Neuron (in vitro differentiated cells): ENCODE measurements at regions not wholly inside any gene's neighbourhood (a gene's known extent, or its start where the extent isn't known, plus 50 kb on each side); places are given as distances from the start of the nearest gene placed in this dataset.
"Not testable (repeated sequence)": the region's sequence is repeated elsewhere in the genome, so short reads cannot be mapped to it uniquely, and the experiment has no call there.

Experiments used
- H2AFZ ChIP-seq: one replicate; pipeline ENCODE4 v1.6.1; 2013; ENCODE audit warnings: low read depth, mild to moderate bottlenecking, inconsistent platforms, low read length, moderate library complexity
- H3K27me3 ChIP-seq: one replicate; pipeline ENCODE4 v1.6.1; 2013; ENCODE audit warnings: low read length; ENCODE audit not compliant: insufficient read depth
- H3K36me3 ChIP-seq: one replicate; pipeline ENCODE4 v1.6.1; 2013; ENCODE audit warnings: low read length; ENCODE audit not compliant: insufficient read depth
- H3K4me1 ChIP-seq: one replicate; pipeline ENCODE4 v1.6.1; 2013; ENCODE audit warnings: low read length; ENCODE audit not compliant: insufficient read depth
- H3K4me3 ChIP-seq: 2 replicates; pipeline ENCODE4 v1.5.1; 2013; ENCODE audit warnings: mild to moderate bottlenecking, low read length, moderate library complexity
- H3K9me3 ChIP-seq: one replicate; pipeline ENCODE4 v1.6.1; 2013; ENCODE audit warnings: low read length

DNA sequence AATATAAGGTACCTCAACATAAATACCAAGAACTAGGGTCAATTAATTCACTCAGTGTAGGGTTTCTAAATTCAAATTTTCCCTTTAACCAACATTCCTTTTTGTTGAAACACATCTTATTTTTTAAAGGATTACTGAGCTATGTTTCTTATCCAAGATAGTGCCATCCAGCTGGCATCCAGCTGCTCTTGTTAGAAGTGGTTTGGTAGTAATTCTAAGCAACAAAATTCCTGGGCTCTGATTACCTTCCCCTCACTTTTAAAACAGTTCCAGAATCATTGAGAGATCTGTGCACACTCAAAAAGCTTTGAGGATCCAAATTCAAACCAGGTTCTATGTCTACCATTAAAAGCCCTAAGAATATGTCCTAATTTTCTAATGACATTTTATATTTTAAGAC, 583.7 kb downstream of the TRIML1 start:
- Histone ChIP-seq H3K9me3 (no peaks in the 10 kb centered on the region), H2AFZ (no peak overlapping the region), H3K4me3 (no peak overlapping the region), H3K27me3 (no peaks in the 10 kb centered on the region), H3K36me3 (no peaks in the 10 kb centered on the region), H3K4me1 (no peaks in the 10 kb centered on the region)

DNA sequence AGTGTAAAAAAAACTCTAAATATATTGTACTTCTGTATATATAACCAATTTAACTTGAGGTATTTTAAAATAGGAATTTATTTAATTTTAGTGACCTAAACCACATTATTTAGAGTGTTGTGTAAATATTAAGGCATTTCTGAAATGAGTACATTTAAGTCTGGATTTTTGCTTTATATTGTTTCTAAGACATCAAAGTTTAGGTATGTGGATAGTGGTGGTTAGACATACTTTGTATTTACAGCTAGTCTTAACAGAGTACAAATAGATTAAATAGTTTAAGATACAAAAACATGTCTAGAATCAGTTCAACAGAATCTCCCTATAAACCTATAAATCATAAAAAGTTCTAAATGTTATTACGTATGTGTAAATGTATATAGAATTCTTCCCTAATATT, 588.5 kb downstream of the TRIML1 start:
- H2AFZ ChIP-seq: no peak overlapping the region
- H3K9me3 ChIP-seq: no peaks in the 10 kb centered on the region
- no peaks in the 10 kb centered on the region for H3K36me3 ChIP-seq
- no peaks in the 10 kb centered on the region for H3K4me1 ChIP-seq
- H3K4me3 ChIP-seq: no peak overlapping the region
- no peaks in the 10 kb centered on the region for H3K27me3 ChIP-seq

DNA sequence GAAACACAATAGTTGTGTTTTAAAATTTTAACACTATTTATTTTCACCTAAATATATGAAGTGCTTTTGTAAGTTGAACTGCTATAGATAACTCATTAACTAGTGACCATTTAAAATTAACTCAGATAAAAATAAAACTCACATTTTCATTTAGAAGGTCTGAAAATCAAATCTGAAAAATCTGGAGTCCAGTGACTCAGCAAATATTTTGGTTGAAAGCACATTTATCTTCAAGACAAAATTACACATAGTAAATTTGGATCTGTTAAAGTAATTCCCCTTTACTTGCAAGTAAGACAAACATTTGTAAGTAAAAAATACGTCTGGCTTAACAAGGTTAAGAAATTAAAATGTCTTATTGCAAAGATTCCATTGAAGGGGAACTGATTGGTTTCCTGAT, 589.1 kb downstream of the TRIML1 start:
- Histone ChIP-seq H2AFZ (no peak overlapping the region), H3K36me3 (no peaks in the 10 kb centered on the region), H3K4me3 (no peak overlapping the region), H3K9me3 (no peaks in the 10 kb centered on the region), H3K4me1 (no peaks in the 10 kb centered on the region), H3K27me3 (no peaks in the 10 kb centered on the region)

DNA sequence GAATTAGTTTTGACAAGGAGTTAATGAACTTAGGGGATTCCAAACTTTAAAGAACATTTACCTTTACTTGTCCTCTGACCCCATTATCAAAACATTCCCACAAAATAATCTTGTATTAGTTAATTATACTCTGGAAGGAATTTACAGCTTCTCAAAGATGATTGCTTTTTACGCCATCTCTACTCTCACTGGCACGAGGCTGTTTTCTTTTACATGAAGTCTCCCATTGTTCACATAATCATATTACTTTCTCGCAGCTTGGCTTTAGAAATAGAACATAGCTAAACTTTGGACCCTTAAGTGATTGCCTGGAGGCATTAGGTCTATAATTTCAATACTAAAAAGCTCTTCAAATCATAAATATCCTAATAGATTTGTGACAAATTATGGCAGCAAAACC, 592.9 kb downstream of the TRIML1 start:
- Histone ChIP-seq H3K9me3 (no peaks in the 10 kb centered on the region), H3K4me1 (no peaks in the 10 kb centered on the region), H3K4me3 (no peak overlapping the region), H3K27me3 (no peaks in the 10 kb centered on the region), H3K36me3 (no peaks in the 10 kb centered on the region), H2AFZ (no peak overlapping the region)

DNA sequence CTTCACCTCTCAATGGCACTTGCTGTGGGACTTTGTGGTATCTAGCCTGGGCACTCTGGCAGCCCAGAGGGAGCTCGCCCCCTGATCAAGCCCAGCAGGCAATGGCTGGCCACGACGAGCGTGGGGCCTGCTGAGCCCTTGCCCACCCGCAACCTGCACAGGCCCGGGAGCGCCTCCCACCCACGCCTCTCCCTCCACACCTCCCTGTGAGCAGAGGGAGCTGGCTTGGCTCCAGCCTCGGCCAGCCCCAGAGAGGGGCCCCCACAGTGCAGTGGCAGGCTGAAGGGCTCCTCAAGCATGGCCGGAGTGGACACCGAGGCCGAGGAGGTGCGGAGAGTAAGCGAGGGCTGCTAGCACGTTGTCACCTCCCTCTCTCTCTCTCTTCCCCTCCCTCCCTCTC, 595.8 kb downstream of the TRIML1 start:
- H2AFZ ChIP-seq: no peak overlapping the region
- H3K36me3 ChIP-seq: no peaks in the 10 kb centered on the region

DNA sequence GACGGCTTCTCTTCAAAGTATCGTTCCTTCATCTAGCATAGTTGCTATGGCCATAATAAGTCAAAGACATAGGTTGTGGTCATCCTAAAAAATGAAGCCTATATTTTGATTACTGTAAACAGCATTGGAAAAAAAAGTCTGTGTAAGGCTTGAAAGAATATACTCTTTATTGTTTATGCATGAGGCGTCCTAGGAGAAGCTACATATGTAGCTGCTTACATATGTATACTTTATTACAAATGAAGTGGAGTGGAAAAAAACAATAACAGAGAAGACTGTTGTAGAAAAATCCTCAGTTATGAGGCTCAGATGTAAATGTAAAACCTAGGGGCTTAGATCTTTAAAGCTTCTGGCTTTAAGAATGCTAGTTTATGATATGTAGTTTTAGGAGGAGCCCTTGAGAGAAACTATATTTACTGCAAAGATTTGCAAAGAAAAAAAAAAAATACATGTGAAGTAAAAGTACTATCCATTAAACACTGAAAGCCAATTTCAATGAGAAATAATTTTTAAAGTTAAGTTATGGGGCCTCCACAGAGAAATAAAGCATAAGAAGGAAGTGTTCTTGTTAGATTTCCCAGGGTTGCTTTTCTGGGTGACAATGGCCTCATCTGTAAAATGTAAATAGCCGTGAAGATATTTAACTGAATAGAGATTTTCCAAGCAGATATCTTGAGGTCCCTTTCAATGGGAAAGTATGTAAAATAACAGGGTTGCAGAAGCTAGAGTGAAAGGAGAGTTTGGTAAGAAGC, 598.2 kb downstream of the TRIML1 start:
- no peaks in the 10 kb centered on the region for H3K27me3 ChIP-seq
- no peaks in the 10 kb centered on the region for H3K9me3 ChIP-seq
- H3K4me1 ChIP-seq: no peaks in the 10 kb centered on the region
- no peak overlapping the region for H2AFZ ChIP-seq
- no peaks in the 10 kb centered on the region for H3K36me3 ChIP-seq
- no peak overlapping the region for H3K4me3 ChIP-seq

More for the DNA sequence above, 595.8 kb downstream of the TRIML1 start:
- H3K9me3 ChIP-seq: no peaks in the 10 kb centered on the region
- no peaks in the 10 kb centered on the region for H3K4me1 ChIP-seq
- no peak overlapping the region for H3K4me3 ChIP-seq
- H3K27me3 ChIP-seq: no peaks in the 10 kb centered on the region

DNA sequence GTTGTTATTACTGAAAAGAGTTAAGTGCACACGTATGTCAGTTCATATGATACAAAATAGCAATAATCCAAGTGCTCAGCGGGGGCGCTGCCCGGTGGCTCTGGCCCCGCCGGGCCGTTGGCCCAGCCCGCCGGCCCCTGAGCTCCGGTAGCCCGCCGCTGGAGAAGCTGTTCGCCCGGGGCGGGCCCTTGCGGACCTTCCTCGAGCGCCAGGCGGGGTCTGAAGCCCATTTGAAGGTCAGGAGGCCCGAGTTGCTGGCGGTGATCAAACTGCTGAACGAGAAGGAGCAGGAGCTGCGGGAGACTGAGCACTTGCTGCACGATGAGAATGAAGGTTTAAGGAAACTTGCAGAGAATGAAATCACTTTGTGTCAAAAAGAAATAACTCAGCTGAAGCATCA, 599.0 kb downstream of the TRIML1 start:
- not testable (repeated sequence) for H3K27me3 ChIP-seq
- H3K4me3 ChIP-seq: peak overlapping the region; percentile 54

DNA sequence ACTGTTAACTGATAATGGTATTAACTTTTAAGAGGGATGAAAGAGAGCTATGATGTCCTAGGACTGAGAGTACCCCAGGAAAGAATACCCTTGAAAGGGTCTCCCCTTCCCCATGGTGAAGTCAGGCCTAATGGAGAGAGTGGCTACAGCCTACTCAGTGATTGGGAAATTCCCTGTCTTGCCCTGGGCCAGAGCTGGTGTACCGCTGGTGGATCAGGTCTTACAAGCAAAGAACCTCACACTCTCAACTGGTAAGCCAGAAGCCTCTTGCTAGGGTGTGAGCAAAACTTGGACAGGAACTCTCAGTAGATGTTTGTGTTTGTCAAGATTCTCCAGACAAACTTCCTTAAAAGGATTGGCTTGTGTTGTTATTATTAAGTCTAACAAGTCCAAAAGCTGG, 600.9 kb downstream of the TRIML1 start:
- H2AFZ ChIP-seq, H3K36me3 ChIP-seq, H3K4me1 ChIP-seq, H3K27me3 ChIP-seq, H3K4me3 ChIP-seq, H3K9me3 ChIP-seq: not testable (repeated sequence)

More for the DNA sequence above, 599.0 kb downstream of the TRIML1 start:
- not testable (repeated sequence) for H3K36me3 ChIP-seq, H3K9me3 ChIP-seq, H3K4me1 ChIP-seq, H2AFZ ChIP-seq

DNA sequence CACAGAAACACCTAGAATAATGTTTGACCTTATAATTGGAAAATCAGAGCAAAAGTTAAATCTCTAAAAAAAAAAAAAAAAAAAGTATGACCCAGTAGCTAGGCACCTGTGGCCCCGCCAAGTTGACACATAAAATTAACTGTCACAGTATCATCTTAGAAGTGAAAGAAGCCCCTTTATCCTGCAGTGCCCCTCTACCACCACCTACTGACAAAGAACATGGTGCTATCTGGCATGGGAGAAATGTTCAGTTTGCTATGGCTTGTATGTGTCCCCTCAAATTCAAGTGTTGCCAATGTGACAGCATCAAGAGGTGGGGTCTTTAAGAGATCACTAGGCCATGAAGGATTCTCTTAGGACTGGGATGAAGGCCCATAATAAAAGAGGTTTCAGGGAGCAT, 601.5 kb downstream of the TRIML1 start:
- not testable (repeated sequence) for H3K27me3 ChIP-seq, H3K4me3 ChIP-seq, H3K9me3 ChIP-seq, H3K36me3 ChIP-seq, H3K4me1 ChIP-seq, H2AFZ ChIP-seq

DNA sequence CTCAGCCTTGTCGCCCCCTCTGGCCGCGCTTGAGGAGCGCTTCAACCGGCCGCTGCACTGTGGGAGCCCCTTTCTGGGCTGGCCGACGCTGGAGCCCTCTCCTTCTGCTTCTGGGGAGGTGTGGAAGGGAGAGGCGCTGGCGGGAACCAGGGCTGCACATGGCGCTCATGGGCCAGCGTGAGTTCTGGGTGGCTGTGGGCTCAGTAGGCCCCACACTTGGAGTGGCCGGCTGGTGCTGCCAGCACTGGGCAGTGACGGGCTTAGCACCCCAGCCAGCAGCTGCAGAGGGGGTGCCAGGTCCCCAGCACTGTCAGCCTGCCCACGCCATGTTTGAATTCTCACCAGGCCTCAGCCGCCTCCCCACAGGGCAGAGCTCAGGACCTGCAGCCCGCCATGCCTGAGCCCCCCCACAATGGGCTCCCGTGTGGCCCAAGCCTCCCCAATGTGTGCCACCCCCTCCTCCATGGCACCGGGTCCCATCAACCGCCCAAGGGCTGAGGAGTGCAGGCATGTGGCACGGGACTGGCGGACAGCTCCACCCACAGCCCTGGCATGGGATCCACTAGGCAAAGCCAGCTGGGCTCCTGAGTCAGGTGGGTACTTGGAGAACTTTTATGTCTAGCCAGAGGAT, 615.2 kb downstream of the TRIML1 start:
- Histone ChIP-seq H3K27me3 (no peaks in the 10 kb centered on the region), H3K36me3 (no peaks in the 10 kb centered on the region), H2AFZ (no peak overlapping the region), H3K4me1 (no peaks in the 10 kb centered on the region), H3K4me3 (no peak overlapping the region), H3K9me3 (no peaks in the 10 kb centered on the region)

DNA sequence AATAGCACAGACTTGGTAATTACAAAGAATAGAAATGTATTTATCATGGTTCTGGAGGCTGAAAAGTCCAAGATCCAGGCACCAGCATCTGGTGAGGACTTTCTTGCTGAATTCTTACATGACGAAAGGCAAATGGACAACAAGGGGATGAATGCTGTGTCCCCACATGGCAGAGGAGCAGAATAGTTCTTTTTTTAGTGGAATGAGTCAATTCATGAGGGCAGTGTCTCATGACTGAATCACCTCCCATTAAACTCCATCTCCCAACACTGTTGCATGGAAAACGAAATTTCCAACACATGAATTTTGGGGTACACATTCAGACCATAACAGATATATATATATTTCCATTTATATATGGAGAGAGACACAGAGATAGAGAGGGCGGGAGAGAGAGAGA, 628.3 kb downstream of the TRIML1 start:
- Histone ChIP-seq H3K4me3 (no peak overlapping the region), H3K27me3 (no peaks in the 10 kb centered on the region), H2AFZ (no peak overlapping the region), H3K9me3 (no peaks in the 10 kb centered on the region), H3K4me1 (no peaks in the 10 kb centered on the region), H3K36me3 (no peaks in the 10 kb centered on the region)

DNA sequence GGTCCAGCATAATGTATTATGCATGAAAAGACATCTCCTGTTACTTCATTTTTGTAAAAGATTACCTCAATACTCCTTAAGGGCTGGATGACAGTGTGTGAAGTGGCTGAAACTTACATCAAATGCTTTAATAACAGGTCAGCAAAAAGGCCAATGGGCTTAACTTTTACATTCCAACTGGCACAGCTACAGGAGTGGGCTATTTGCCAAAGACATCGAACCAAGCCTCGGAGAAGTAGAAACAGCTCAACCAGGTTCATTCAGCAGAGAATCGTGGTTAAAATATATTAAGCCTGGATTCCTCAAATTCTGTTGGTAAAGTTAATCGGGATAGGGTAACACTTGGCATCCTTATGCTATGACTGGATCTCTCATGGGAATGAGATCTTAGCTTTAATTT, 639.7 kb downstream of the TRIML1 start:
- H2AFZ ChIP-seq: no peak overlapping the region
- no peaks in the 10 kb centered on the region for H3K9me3 ChIP-seq
- no peaks in the 10 kb centered on the region for H3K4me1 ChIP-seq
- no peaks in the 10 kb centered on the region for H3K36me3 ChIP-seq
- H3K27me3 ChIP-seq: no peaks in the 10 kb centered on the region
- no peak overlapping the region for H3K4me3 ChIP-seq

DNA sequence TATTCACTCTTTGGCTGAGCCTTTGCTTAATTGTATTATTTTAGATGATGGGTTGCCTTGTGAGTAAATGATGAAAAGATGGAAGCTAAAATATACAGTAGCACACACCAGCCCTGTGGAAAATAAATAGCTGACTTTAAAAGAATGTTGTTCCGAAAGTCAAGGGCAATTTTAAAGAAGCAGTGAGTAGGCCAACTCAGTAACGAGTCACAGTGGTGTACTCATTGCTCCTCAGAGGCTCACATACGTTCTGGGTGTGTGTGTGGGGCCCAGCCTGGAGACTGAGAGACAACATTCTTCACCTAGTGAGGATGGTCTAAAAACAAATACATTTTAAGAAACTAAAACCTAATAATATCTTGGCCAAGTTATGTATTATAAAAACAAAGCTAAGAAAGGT, 640.3 kb downstream of the TRIML1 start:
- H3K36me3 ChIP-seq: no peaks in the 10 kb centered on the region
- H3K4me1 ChIP-seq: no peaks in the 10 kb centered on the region
- H2AFZ ChIP-seq: no peak overlapping the region
- H3K9me3 ChIP-seq: no peaks in the 10 kb centered on the region
- H3K4me3 ChIP-seq: no peak overlapping the region
- no peaks in the 10 kb centered on the region for H3K27me3 ChIP-seq

DNA sequence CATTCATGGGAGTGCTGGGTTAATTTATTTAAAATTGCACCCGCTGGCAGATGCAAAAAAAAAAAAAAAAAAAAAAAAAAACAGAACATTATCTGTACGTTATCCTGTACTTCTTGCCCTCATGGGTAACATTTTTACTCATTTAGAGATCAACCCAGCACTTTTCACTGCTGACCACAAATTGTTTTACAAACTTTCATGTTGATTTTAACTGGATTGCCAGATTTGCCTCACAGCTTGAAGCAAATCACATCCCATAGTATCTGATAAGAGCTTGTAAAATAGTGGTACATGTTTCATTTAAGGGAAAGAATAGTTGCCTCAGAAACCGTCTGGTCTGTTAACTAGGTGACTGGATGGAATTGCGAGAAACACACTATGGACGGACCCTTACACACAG, 640.8 kb downstream of the TRIML1 start:
- H2AFZ ChIP-seq: no peak overlapping the region
- H3K36me3 ChIP-seq: no peaks in the 10 kb centered on the region
- H3K4me3 ChIP-seq: no peak overlapping the region
- no peaks in the 10 kb centered on the region for H3K27me3 ChIP-seq
- no peaks in the 10 kb centered on the region for H3K4me1 ChIP-seq
- H3K9me3 ChIP-seq: no peaks in the 10 kb centered on the region
